GM12878 (cell line): ENCODE measurements at regions not wholly inside any gene's neighbourhood (a gene's known extent, or its start where the extent isn't known, plus 50 kb on each side); places are given as distances from the start of the nearest gene placed in this dataset.

Experiments
- ATAC-seq: fragments of 200-7000 bp; cut with Tn5 transposase; 3 replicates; pipeline ENCODE4 v1.9.1; 2020; ENCODE audit warnings: mild to moderate bottlenecking, moderate library complexity
- BruUV-seq: library from RNA; stranded (reverse); fragments of 400-500 nt; replicated peaks from 2 replicates; lab custom pipeline; 2021; lab: Mats Ljungman, UMichigan
- CTCF ChIA-PET: fragments of 300-600 bp; sonication (Branson Sonifier 250); formaldehyde crosslinking; extraction: SDS; loops from one replicate; lab custom pipeline; 2021; ENCODE audit warnings: inconsistent platforms; lab: Yijun Ruan, JAX
- POLR2A ChIA-PET: fragments of 350-600 bp; formaldehyde crosslinking; extraction: SDS; loops from one replicate; lab custom pipeline; 2021; ENCODE audit warnings: inconsistent platforms; lab: Charles Lee
- RAD21 ChIA-PET: fragments of 300-600 bp; sonication (Branson Sonifier 250); formaldehyde crosslinking; loops from one replicate; lab custom pipeline; 2023; ENCODE audit warnings: antibody characterized with exemption; ENCODE audit not compliant: unreplicated experiment; lab: Charles Lee
- SMC1A ChIA-PET: fragments of 300-600 bp; sonication (Branson Sonifier 250); formaldehyde crosslinking; loops from one replicate; lab custom pipeline; 2023; ENCODE audit not compliant: unreplicated experiment, uncharacterized antibody; lab: Charles Lee
- DNase-seq: peaks from one replicate; pipeline ENCODE4 v3.0.0-alpha.2; 2011; ENCODE audit warnings: low read depth, low spot score
- FAIRE-seq: peaks from 3 replicates; lab custom pipeline; 2011; peaks lifted over from hg19 to GRCh38; lab: Jason Lieb, UNC
- H2AFZ ChIP-seq: 2 replicates; pipeline ENCODE4 v1.6.0; 2011; ENCODE audit warnings: low read depth, low read length, control low read depth; ENCODE audit not compliant: control insufficient read depth
- H3K27ac ChIP-seq: 2 replicates; pipeline ENCODE4 v1.5.1; 2011; ENCODE audit warnings: control low read depth; ENCODE audit not compliant: control insufficient read depth, insufficient read depth
- H3K27me3 ChIP-seq, 2 experiments: replicated peaks in 1 of 2; 2 replicates each; pipeline versions ENCODE4 v1.6.0 to v1.6.1; 2011; ENCODE audit warnings: low read length in 1 of 2; ENCODE audit not compliant: control insufficient read depth in 2 of 2, insufficient read depth in 2 of 2
- H3K36me3 ChIP-seq, 2 experiments: 2 replicates each; pipeline ENCODE4 v1.5.1; 2011; ENCODE audit warnings: low read length in 1 of 2; ENCODE audit not compliant: control insufficient read depth in 2 of 2, insufficient read depth in 2 of 2
- H3K4me1 ChIP-seq: 2 replicates; pipeline ENCODE4 v1.6.1; 2011; ENCODE audit warnings: mild to moderate bottlenecking, low read length, moderate library complexity, mixed read lengths; ENCODE audit not compliant: control insufficient read depth, insufficient read depth
- H3K4me2 ChIP-seq: 2 replicates; pipeline ENCODE4 v1.6.0; 2011; ENCODE audit warnings: control low read depth; ENCODE audit not compliant: control insufficient read depth, insufficient read depth
- H3K4me3 ChIP-seq: fragments of 200-600 bp; sonication (generic); 2 replicates; pipeline ENCODE4 v1.5.1; 2016
- H3K79me2 ChIP-seq: 2 replicates; pipeline ENCODE4 v1.6.0; 2011; ENCODE audit warnings: low read length; ENCODE audit not compliant: control insufficient read depth, insufficient read depth
- H3K9ac ChIP-seq: 2 replicates; pipeline ENCODE4 v1.8.0; 2011; ENCODE audit warnings: low read length, control low read depth, mixed read lengths; ENCODE audit not compliant: control insufficient read depth, insufficient read depth
- H3K9me3 ChIP-seq: replicated peaks from 3 replicates; pipeline ENCODE4 v1.5.1; 2011; ENCODE audit warnings: mild to moderate bottlenecking, low read length; ENCODE audit not compliant: control insufficient read depth, insufficient read depth
- H4K20me1 ChIP-seq: 2 replicates; pipeline ENCODE4 v1.6.0; 2011; ENCODE audit not compliant: control insufficient read depth, insufficient read depth
- CBX3 ChIP-seq: fragments of 200-600 bp; sonication (generic); IDR thresholded peaks from 2 replicates; pipeline ENCODE4 v1.6.1; 2016; ENCODE audit warnings: low read depth, borderline replicate concordance
- CBX5 ChIP-seq: sonication (generic); IDR thresholded peaks from 2 replicates; pipeline ENCODE4 v1.6.1; 2016; ENCODE audit warnings: low read depth, moderate library complexity, mild to moderate bottlenecking, inconsistent platforms
- EED ChIP-seq: sonication (generic); IDR thresholded peaks from 2 replicates; pipeline ENCODE4 v1.6.1; 2016; ENCODE audit warnings: antibody characterized with exemption, low read depth
- FOXM1 ChIP-seq: IDR thresholded peaks from 2 replicates; pipeline ENCODE4 v1.6.1; 2012; ENCODE audit warnings: low read depth, mild to moderate bottlenecking, inconsistent platforms, low read length, moderate library complexity
- IKZF2 ChIP-seq, 2 experiments: fragments of 450-650 bp; IDR thresholded peaks; 2 replicates each; pipeline ENCODE4 v1.6.1; 2017; ENCODE audit warnings: mild to moderate bottlenecking in 2 of 2, moderate library complexity in 2 of 2
- JUNB ChIP-seq: IDR thresholded peaks from 2 replicates; pipeline ENCODE4 v1.6.1; 2016; ENCODE audit warnings: antibody characterized with exemption, mild to moderate bottlenecking
- JUND ChIP-seq: IDR thresholded peaks from 2 replicates; pipeline ENCODE4 v1.6.1; 2012; ENCODE audit warnings: low read depth, mild to moderate bottlenecking, low read length, improper control_type of control experiment, moderate library complexity
- MEF2B ChIP-seq: fragments of 450-650 bp; IDR thresholded peaks from 2 replicates; pipeline ENCODE4 v1.6.1; 2018; ENCODE audit warnings: mild to moderate bottlenecking, moderate library complexity; ENCODE audit not compliant: partially characterized antibody, poor library complexity, severe bottlenecking
- NBN ChIP-seq: fragments of 450-650 bp; IDR thresholded peaks from 2 replicates; pipeline ENCODE4 v1.6.1; 2016
- PAX5 ChIP-seq: IDR thresholded peaks from 2 replicates; pipeline ENCODE4 v1.6.1; 2011; ENCODE audit warnings: low read depth, low read length, borderline replicate concordance
- PAX8 ChIP-seq: fragments of 450-650 bp; IDR thresholded peaks from 2 replicates; pipeline ENCODE4 v1.6.1; 2017; ENCODE audit warnings: mild to moderate bottlenecking, moderate library complexity
- RB1 ChIP-seq: fragments of 450-650 bp; formaldehyde crosslinking; IDR thresholded peaks from 2 replicates; pipeline ENCODE4 v1.6.1; 2017; ENCODE audit warnings: mild to moderate bottlenecking, borderline replicate concordance
- RBBP5 ChIP-seq: fragments of 200-600 bp; sonication (generic); conservative IDR thresholded peaks from 2 replicates; pipeline ENCODE4 v1.6.1; 2016
- RCOR1 ChIP-seq: conservative IDR thresholded peaks from 2 replicates; pipeline ENCODE4 v1.6.1; 2012; ENCODE audit warnings: low read depth, low read length, improper control_type of control experiment
- SREBF2 ChIP-seq: IDR thresholded peaks from 2 replicates; pipeline ENCODE4 v1.6.1; 2012; ENCODE audit warnings: mild to moderate bottlenecking, low read length
- SUZ12 ChIP-seq: fragments of 200-600 bp; sonication (generic); IDR thresholded peaks from one replicate; pipeline ENCODE4 v1.6.1; 2018; ENCODE audit warnings: antibody characterized with exemption, mild to moderate bottlenecking; ENCODE audit not compliant: unreplicated experiment
- ZNF217 ChIP-seq: fragments of 450-650 bp; IDR thresholded peaks from 2 replicates; pipeline ENCODE4 v1.6.1; 2017; ENCODE audit warnings: antibody characterized with exemption, mild to moderate bottlenecking
- WGBS: methylation state at CpG from one replicate; pipeline ENCODE4 v1.1.6; 2016; ENCODE audit warnings: low lambda C conversion rate; ENCODE audit not compliant: insufficient replicate concordance, insufficient coverage; ENCODE audit errors: missing lambda C conversion rate; 5-methylcytosine and 5-hydroxymethylcytosine counted together
- in situ Hi-C: fragments of 300-500 bp; cut with MboI; formaldehyde crosslinking; loops from 9 replicates; pipeline ENCODE4 v1.14.3; 2018; ENCODE audit warnings: mixed read lengths
- intact Hi-C: fragments of 100-400 bp; cut with micrococcal nuclease; formaldehyde crosslinking; loops from one replicate; pipeline ENCODE4 v1.14.2; 2022; ENCODE audit not compliant: unreplicated experiment
- TF ChIP-seq, protein P1 (sequence below): IDR thresholded peaks from 2 replicates; pipeline ENCODE4 v1.6.1; 2011; ENCODE audit warnings: low read depth, low read length, improper control_type of control experiment, borderline replicate concordance
- TF ChIP-seq, protein P2 (sequence below): fragments of 450-650 bp; IDR thresholded peaks from 2 replicates; pipeline ENCODE4 v1.6.1; 2017; ENCODE audit warnings: antibody characterized with exemption, mild to moderate bottlenecking, moderate library complexity
- TF ChIP-seq, protein P3 (sequence below): fragments of 450-650 bp; formaldehyde crosslinking; IDR thresholded peaks from 2 replicates; pipeline ENCODE4 v1.4.0; 2022; ENCODE audit warnings: mild to moderate bottlenecking, moderate library complexity

DNA sequence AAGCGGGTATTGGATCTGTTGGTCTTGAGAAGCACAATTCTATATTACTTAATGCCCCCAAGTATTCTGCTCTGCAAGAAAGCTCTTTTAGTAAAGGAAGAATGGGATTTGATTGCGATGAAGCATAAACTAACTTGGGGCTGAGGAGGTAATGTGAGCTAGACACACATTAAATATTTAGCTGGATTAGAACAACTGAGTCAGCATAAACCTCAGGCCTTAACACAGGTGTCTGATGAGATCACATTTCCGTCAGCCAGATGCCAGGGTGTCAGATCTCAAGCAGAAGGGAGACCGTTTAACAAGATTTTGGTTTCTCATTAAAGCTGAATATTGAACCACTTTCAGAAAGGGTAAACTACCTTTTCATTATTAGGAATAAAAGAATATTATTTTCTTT, 94.5 kb downstream of the GYPC start (continued):
- TF ChIP-seq EED = no peak

DNA sequence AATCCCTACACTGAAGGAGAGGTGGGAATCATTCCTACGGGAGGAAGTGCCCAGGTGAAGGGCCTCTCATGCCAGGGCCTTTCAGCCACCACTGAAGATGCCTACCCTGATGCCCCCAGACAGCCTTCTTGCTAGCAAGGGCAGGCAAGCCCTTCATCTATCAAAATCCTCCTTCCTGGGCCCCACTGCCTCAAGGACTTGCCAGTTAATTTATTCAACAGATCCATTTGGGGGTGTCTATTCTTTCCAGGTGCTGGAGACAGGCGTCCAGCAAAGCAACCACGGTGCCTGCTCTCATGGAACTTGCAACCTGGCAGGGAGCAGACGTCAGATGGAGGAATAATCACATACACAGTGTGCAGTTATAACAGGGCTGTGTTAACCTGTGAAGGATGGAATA, 95.5 kb downstream of the GYPC start:
- Histone ChIP-seq H2AFZ (no peak overlapping the region), H3K4me2 (no peak overlapping the region)
- CTCF ChIA-PET = interaction anchor here (1.7 kb wide), 1 partner anchor 26 kb away, joined by 5 read pairs; no protein-coding TSS in a partner anchor
- in situ Hi-C loops = no loop called here
- ATAC-seq (no peak), DNase-seq (no peak)
- POLR2A ChIA-PET = no interaction called here
- 10% methylated on average over 4 of the region's 4 CpGs for WGBS
- TF ChIP-seq NBN (no peak), IKZF2 (IDR thresholded peaks at IDR 0.05) (no peak), JUNB (no peak), JUND (no peak), SREBF2 (no peak), PAX5 (no peak), RCOR1 (no peak), CBX5 (no peak), SUZ12 (no peak), MEF2B (no peak), CBX3 (no peak), RB1 (no peak), PAX8 (no peak), FOXM1 (no peak), ZNF217 (no peak), RBBP5 (no peak)
- TF ChIP-seq, protein P1, sequence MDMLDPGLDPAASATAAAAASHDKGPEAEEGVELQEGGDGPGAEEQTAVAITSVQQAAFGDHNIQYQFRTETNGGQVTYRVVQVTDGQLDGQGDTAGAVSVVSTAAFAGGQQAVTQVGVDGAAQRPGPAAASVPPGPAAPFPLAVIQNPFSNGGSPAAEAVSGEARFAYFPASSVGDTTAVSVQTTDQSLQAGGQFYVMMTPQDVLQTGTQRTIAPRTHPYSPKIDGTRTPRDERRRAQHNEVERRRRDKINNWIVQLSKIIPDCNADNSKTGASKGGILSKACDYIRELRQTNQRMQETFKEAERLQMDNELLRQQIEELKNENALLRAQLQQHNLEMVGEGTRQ = no peak
- TF ChIP-seq, protein P2, sequence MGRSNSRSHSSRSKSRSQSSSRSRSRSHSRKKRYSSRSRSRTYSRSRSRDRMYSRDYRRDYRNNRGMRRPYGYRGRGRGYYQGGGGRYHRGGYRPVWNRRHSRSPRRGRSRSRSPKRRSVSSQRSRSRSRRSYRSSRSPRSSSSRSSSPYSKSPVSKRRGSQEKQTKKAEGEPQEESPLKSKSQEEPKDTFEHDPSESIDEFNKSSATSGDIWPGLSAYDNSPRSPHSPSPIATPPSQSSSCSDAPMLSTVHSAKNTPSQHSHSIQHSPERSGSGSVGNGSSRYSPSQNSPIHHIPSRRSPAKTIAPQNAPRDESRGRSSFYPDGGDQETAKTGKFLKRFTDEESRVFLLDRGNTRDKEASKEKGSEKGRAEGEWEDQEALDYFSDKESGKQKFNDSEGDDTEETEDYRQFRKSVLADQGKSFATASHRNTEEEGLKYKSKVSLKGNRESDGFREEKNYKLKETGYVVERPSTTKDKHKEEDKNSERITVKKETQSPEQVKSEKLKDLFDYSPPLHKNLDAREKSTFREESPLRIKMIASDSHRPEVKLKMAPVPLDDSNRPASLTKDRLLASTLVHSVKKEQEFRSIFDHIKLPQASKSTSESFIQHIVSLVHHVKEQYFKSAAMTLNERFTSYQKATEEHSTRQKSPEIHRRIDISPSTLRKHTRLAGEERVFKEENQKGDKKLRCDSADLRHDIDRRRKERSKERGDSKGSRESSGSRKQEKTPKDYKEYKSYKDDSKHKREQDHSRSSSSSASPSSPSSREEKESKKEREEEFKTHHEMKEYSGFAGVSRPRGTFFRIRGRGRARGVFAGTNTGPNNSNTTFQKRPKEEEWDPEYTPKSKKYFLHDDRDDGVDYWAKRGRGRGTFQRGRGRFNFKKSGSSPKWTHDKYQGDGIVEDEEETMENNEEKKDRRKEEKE = no peak
- TF ChIP-seq, protein P3, sequence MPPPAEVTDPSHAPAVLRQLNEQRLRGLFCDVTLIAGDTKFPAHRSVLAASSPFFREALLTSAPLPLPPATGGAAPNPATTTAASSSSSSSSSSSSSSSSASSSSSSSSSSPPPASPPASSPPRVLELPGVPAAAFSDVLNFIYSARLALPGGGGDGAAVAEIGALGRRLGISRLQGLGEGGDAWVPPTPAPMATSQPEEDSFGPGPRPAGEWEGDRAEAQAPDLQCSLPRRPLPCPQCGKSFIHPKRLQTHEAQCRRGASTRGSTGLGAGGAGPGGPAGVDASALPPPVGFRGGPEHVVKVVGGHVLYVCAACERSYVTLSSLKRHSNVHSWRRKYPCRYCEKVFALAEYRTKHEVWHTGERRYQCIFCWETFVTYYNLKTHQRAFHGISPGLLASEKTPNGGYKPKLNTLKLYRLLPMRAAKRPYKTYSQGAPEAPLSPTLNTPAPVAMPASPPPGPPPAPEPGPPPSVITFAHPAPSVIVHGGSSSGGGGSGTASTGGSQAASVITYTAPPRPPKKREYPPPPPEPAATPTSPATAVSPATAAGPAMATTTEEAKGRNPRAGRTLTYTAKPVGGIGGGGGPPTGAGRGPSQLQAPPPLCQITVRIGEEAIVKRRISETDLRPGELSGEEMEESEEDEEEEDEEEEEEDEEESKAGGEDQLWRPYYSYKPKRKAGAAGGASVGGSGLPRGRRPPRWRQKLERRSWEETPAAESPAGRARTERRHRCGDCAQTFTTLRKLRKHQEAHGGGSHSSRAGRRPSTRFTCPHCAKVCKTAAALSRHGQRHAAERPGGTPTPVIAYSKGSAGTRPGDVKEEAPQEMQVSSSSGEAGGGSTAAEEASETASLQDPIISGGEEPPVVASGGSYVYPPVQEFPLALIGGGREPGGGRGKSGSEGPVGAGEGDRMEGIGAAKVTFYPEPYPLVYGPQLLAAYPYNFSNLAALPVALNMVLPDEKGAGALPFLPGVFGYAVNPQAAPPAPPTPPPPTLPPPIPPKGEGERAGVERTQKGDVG (CRISPR knock-in tag) = no peak
- TF ChIP-seq, all 136 proteins: peak for 0
- Histone ChIP-seq H4K20me1 (no peaks in the 10 kb centered on the region), H3K9ac (no peak overlapping the region), H3K36me3 (no peaks in the 10 kb centered on the region), H3K4me1 (no peaks in the 10 kb centered on the region; the same call in 1 of the 2 replicates), H3K9me3 (no peaks in the 10 kb centered on the region; the same call in 2 of the 3 replicates), H3K27ac (no peak overlapping the region), H3K4me3 (no peak overlapping the region), H3K27me3 (no peaks in the 10 kb centered on the region), H3K79me2 (no peaks in the 10 kb centered on the region)
- intact Hi-C loops = no loop called here
- FAIRE-seq = no peak
- BruUV-seq = no TSS peak
- SMC1A ChIA-PET = interaction anchor here (4.3 kb wide), 1 partner anchor 224 kb away, joined by 19 read pairs; no protein-coding TSS in a partner anchor
- RAD21 ChIA-PET = no interaction called here
